GM21717 (cell line): ENCODE measurements at regions not wholly inside any gene's neighbourhood (a gene's known extent, or its start where the extent isn't known, plus 50 kb on each side); places are given as distances from the start of the nearest gene placed in this dataset.
A peak's percentile ranks its signal among the peaks of the same experiment; 100 is the strongest.

ENCODE experiments used
- ATAC-seq: cut with Tn5 transposase; IDR thresholded peaks from one replicate; pipeline ENCODE4 v1.9.1; 2021; ENCODE audit warnings: mild to moderate bottlenecking, moderate library complexity; ENCODE audit not compliant: unreplicated experiment

- ATAC-seq = no peak
Measured at GRCh38 chr10:65858841-65859240, 1067.0 kb upstream of the LRRTM3 start.

- peak; percentile 91 for ATAC-seq
Measured at GRCh38 chr10:65861249-65861648, 1064.6 kb upstream of the LRRTM3 start.
